ENCODE measurements at regions not wholly inside any gene's neighbourhood (a gene's known extent, or its start where the extent isn't known, plus 50 kb on each side); places are given as distances from the start of the nearest gene placed in this dataset.

DNA sequence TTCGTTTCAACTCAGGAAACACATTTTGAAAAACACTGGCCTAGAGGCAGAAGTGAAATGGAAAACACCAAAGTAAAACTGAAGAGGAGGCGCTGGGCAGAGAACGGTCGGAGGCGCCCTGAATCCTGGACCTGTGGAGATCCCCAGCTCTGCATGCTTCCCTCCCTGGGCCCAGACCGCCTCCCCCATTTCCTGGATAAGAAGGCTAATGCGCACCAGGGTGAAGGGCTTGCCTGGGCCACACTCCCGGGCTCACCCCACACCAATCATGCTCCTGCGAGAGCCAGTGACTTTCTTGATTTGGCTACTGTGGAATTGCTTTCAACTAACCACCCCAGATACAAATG is 167.1 kb downstream of the CRYBB2 start:
- no peak for DNase-seq (ENCODE audit: low spot score)
- in situ Hi-C loops (cut with MboI; ENCODE audit: low sequenced_read_pairs, unreplicated experiment), result no loop called here
- TF ChIP-seq CTCF (IDR thresholded peaks at IDR 0.05; ENCODE audit: borderline replicate concordance, control extremely low read depth, extremely low read depth, insufficient read depth, missing control alignments), result no peak

GRCh38 chr22:25388415-25388814 is 169.0 kb downstream of the CRYBB2 start:
- in situ Hi-C loops (cut with MboI; ENCODE audit: low sequenced_read_pairs, unreplicated experiment), result no loop called here
- no peak for TF ChIP-seq CTCF (IDR thresholded peaks at IDR 0.05; ENCODE audit: borderline replicate concordance, control extremely low read depth, extremely low read depth, insufficient read depth, missing control alignments)
- no peak for DNase-seq (ENCODE audit: low spot score)

DNA sequence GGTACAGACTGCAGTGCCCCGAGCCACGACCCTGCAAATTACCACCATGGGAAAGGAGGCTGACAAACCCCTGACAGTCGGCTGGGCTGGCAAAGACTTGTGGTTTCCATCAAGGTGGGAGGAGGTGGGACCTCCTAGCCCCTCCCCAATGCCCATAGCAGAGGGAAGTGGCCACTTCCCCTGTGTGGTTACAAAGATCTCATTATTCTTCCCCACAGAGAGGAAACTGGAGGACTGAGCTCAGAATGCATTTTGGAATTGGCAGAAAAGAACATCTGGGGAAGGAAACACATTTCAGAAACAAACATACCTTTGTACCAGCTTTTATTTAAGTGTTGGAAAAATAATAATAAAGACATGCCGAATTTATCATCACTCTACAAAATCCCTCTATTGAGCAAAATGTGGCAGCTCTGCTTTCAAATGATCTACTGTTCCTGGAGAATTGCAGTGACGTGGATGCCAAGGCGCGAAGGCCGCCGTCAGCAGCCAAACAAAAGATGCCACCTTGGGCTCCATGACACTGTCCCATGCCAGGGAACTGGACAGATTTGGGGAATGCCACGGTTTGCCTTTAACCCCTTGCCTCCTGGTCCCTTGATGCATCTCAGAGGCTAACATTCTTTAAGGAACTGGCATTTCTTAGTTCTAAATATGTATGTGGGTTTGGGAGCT is 169.6 kb downstream of the CRYBB2 start:
- in situ Hi-C loops (cut with MboI; ENCODE audit: low sequenced_read_pairs, unreplicated experiment), result no loop called here
- TF ChIP-seq CTCF (IDR thresholded peaks at IDR 0.05; ENCODE audit: borderline replicate concordance, control extremely low read depth, extremely low read depth, insufficient read depth, missing control alignments), result no peak
- DNase-seq (ENCODE audit: low spot score), result no peak

DNA sequence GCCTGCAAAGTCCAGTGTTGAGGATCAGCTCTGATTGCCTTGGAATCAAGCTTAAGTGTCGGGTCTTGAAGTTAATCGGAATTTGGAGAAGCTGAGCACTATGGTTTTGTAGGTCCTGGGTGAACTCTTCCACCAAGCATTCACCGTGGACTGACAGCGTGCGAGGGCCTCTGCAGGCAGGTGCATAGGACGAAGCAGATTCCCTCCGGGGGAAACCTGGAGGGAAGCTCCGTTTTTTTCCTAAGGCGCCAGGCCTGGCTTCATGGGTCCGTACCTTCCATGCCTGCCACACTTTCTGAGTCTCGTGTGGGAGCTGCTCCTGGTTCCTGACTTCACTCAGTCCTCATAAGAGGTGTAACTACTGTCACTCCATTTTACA is 170.1 kb downstream of the CRYBB2 start:
- no peak for TF ChIP-seq CTCF (IDR thresholded peaks at IDR 0.05; ENCODE audit: borderline replicate concordance, control extremely low read depth, extremely low read depth, insufficient read depth, missing control alignments)
- in situ Hi-C loops (cut with MboI; ENCODE audit: low sequenced_read_pairs, unreplicated experiment), result no loop called here

DNA sequence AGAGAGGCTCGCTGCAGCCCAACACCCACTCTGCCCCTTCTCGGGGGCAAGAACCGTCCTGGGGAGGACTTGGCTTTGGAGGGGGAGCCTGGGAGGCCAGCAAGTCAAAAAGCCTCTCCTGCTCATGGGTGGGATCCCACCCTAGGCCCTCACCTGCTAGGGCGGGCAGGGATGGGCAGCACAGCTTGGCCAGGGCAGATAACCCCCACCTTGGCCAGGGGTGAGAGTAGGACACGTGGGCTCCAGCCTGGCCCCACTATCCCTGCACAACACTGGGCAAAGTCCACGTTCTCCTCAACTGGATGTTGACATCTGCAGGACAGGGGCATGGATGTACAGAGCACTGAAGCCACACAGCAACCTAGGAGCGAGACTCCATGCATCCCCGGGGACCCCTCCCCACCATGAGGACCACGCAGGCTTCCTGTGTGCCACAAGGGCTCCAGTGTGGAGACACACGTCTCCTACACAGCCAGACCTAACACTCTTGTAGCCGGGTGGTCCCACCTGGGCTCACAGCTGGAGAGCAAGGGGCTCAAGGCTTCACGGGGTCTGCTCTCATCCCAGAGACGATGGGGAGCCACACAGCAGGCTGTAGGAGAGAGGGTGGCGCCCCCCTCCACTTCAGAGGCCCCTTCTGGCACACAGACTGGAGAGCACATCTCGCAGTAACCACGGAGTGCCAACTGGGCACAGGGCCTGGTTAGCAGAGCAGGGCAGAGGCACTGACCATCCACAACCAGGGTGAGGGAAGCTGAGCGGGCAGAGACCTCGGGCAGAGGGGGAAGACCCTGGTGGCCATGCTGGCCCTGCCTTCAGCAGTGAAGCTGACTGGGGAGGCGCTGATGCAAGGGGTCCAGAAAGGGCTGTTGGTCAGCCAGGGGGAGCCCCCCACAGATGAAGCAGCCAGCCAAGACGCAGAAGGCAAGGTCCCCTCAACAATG is 171.1 kb downstream of the CRYBB2 start:
- DNase-seq (ENCODE audit: low spot score), result no peak
- TF ChIP-seq CTCF (IDR thresholded peaks at IDR 0.05; ENCODE audit: borderline replicate concordance, control extremely low read depth, extremely low read depth, insufficient read depth, missing control alignments), result no peak
- in situ Hi-C loops (cut with MboI; ENCODE audit: low sequenced_read_pairs, unreplicated experiment), result no loop called here

More for the DNA sequence above, 170.1 kb downstream of the CRYBB2 start:
- DNase-seq (ENCODE audit: low spot score), result no peak

DNA sequence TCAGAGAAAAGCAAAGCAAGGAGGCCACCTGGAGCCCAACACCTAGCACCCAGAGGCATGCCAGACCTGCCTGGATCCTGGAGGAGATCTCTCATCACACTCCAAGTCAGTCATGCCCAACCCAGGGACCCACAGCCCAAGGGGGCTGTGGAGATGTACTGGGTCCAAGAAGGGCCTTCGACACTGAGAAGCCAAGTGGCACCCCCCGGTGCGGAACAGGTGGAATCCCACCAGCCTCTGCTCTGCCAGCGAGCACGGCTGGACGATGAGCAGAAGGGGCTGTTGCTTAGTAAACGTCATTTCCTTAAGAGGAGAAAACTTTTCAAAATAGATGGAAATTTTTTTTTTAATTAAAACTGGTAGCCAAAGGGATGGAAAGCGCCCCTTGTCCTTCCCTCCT is 171.9 kb upstream of the GRK3 start:
- no peak for TF ChIP-seq CTCF (IDR thresholded peaks at IDR 0.05; ENCODE audit: borderline replicate concordance, control extremely low read depth, extremely low read depth, insufficient read depth, missing control alignments)
- in situ Hi-C loops (cut with MboI; ENCODE audit: low sequenced_read_pairs, unreplicated experiment), result no loop called here
- DNase-seq (ENCODE audit: low spot score), result no peak
